PFSK-1 (cell line): ENCODE measurements at regions not wholly inside any gene's neighbourhood (a gene's known extent, or its start where the extent isn't known, plus 50 kb on each side); places are given as distances from the start of the nearest gene placed in this dataset.

Experiments
- FOXP2 ChIP-seq: optimal IDR thresholded peaks from 2 replicates; pipeline ENCODE3; 2011; ENCODE audit warnings: borderline replicate concordance, control low read depth, inconsistent platforms; ENCODE audit not compliant: insufficient read depth; ENCODE audit errors: extremely low read length, extremely low read depth
- POLR2AphosphoS5 ChIP-seq: IDR thresholded peaks from 2 replicates; pipeline ENCODE4 v1.6.1; 2012; ENCODE audit warnings: low read depth, mild to moderate bottlenecking, control low read depth, low read length, moderate library complexity
- SIN3A ChIP-seq: IDR thresholded peaks from 2 replicates; pipeline ENCODE4 v1.6.1; 2012; ENCODE audit warnings: mild to moderate bottlenecking, low read length, moderate library complexity, borderline replicate concordance; ENCODE audit not compliant: insufficient read depth
- TAF1 ChIP-seq: IDR thresholded peaks from 2 replicates; pipeline ENCODE4 v1.6.1; 2012; ENCODE audit warnings: low read length, control low read depth, borderline replicate concordance; ENCODE audit not compliant: insufficient read depth
- TF ChIP-seq, protein P1 (sequence below), 2 experiments: IDR thresholded peaks; 2 replicates each; pipeline versions ENCODE4 v1.6.1 to v1.8.0; 2011 to 2012; ENCODE audit warnings: low read depth in 2 of 2, low read length in 2 of 2, control low read depth in 1 of 2, inconsistent platforms in 1 of 2, mild to moderate bottlenecking in 1 of 2, moderate library complexity in 1 of 2; ENCODE audit not compliant: insufficient read depth in 1 of 2

DNA sequence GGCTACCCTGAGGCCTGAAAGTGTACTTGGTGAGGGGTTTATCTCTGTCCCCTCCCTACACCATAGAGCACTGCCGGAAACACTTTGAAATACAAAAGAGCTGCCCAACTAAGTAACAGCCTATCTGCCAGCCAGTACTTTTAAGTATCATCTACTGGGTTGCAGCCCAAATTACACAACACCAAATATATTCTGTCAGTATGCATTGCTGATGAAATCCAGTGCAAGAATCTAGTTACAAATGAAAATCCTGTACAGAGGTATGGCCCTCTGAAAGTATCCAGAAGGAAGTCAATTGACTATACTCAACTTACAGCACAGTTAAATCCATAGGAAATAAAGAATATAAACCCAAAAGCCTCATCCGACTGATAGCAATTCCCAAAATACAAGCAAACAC, 280.8 kb downstream of the CCDC85A start:
- TF ChIP-seq, protein P1, sequence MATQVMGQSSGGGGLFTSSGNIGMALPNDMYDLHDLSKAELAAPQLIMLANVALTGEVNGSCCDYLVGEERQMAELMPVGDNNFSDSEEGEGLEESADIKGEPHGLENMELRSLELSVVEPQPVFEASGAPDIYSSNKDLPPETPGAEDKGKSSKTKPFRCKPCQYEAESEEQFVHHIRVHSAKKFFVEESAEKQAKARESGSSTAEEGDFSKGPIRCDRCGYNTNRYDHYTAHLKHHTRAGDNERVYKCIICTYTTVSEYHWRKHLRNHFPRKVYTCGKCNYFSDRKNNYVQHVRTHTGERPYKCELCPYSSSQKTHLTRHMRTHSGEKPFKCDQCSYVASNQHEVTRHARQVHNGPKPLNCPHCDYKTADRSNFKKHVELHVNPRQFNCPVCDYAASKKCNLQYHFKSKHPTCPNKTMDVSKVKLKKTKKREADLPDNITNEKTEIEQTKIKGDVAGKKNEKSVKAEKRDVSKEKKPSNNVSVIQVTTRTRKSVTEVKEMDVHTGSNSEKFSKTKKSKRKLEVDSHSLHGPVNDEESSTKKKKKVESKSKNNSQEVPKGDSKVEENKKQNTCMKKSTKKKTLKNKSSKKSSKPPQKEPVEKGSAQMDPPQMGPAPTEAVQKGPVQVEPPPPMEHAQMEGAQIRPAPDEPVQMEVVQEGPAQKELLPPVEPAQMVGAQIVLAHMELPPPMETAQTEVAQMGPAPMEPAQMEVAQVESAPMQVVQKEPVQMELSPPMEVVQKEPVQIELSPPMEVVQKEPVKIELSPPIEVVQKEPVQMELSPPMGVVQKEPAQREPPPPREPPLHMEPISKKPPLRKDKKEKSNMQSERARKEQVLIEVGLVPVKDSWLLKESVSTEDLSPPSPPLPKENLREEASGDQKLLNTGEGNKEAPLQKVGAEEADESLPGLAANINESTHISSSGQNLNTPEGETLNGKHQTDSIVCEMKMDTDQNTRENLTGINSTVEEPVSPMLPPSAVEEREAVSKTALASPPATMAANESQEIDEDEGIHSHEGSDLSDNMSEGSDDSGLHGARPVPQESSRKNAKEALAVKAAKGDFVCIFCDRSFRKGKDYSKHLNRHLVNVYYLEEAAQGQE (IDR thresholded peaks at IDR 0.05; ENCODE audit: insufficient read depth in 1 of 2, low read depth in 2 of 2, low read length in 2 of 2), result no peak
- no peak for TF ChIP-seq SIN3A
- TF ChIP-seq POLR2AphosphoS5, result no peak
- no peak for TF ChIP-seq FOXP2
- no peak for TF ChIP-seq TAF1

DNA sequence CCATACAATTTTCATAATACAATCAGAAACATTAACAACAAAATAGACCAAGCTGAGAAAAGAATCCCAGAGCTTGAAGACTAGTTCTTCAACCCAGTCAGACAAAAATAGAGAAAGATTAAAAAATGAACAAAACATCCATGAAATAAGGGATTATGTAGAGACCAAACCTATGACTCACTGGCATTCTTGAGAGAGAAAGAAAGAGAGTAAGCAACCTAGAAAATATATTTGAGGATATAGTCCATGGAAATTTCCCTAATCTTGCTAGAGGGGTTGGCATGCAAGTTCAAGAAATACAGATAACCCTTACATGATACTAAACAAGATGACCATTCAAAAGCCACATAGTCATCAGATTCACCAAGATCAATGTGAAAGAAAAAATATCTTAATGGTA, 281.7 kb downstream of the CCDC85A start:
- TF ChIP-seq TAF1 (no peak), FOXP2 (no peak), SIN3A (no peak), POLR2AphosphoS5 (no peak)
- TF ChIP-seq, protein P1 (IDR thresholded peaks at IDR 0.05; ENCODE audit: insufficient read depth in 1 of 2, low read depth in 2 of 2, low read length in 2 of 2), result no peak

DNA sequence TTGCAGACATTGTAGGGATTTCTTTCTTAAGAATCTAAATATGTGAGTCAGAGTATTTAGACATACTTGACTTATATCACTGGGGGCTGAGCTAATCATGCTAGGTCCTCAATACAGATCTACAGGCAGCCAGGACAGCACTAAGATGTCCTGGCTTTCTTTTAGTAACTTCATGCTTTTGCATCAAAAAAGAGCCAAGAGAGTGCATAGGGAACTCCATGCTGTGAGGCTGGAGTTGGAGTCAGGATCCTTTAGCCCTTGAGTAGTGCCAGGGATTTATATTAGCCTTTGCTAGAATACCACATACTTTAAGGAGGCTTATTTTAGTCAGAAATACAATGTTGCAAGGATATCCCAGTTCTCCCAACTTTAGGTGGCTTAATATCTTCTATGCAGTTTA, 289.7 kb downstream of the CCDC85A start:
- TF ChIP-seq POLR2AphosphoS5 (no peak), SIN3A (no peak), FOXP2 (no peak), TAF1 (no peak)
- TF ChIP-seq, protein P1 (IDR thresholded peaks at IDR 0.05; ENCODE audit: insufficient read depth in 1 of 2, low read depth in 2 of 2, low read length in 2 of 2), result no peak

DNA sequence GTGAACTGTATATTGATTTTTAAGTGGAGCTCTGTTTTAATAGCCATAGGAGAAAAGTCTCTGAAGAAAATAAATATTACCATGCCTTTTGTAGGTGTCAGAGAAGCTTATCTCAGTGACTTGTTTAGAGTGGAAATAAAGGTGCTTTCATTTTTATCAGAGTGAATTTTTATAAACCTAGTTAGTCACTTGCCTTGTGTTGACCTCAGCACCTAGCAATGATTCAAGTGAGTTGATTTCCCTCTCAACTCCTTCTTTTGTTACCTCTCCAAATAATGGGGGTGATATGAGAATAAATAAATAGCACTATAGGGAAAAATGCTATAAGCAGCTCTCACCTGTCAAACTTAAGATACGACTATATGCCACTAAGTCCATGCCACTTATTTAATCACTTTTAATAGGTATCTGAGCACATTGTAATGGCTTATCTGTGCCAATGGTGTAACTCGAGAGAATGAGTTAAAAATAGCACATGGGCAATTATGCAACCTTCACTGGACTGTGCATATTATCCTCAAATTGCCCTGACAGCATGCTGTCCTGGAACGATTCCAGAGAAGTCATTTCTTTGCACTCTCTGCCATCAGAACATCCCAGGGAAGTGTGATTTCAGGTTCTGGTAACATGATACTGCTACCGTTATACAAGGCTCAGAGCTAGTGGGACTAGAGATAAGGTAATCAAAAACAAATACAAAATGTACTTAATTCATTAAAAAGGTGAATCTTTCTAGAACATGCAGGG, 290.8 kb downstream of the CCDC85A start:
- TF ChIP-seq FOXP2, result no peak
- TF ChIP-seq SIN3A, result no peak
- TF ChIP-seq POLR2AphosphoS5, result no peak
- TF ChIP-seq, protein P1 (IDR thresholded peaks at IDR 0.05; ENCODE audit: insufficient read depth in 1 of 2, low read depth in 2 of 2, low read length in 2 of 2), result no peak
- TF ChIP-seq TAF1, result no peak

DNA sequence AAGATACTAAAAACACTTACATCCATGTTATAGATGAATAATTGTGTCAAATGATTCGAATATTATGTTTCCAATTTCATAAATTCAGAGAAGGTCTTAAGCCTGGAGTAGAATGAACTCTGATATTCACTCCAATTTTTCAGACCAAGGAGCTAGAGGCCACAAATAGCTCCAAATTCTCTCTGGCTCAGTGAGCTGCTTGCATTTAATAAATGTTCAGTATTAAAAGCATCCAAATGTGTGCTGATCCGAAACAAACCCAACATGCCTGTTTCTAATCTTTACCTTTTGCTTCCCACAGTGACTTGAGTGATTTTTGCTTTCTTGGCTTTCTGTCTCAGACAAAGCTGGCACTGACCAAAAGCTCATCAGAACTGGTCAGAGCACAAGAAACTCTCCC, 291.4 kb downstream of the CCDC85A start:
- TF ChIP-seq POLR2AphosphoS5 (no peak), TAF1 (no peak)
